ENCODE measurements at regions not wholly inside any gene's neighbourhood (a gene's known extent, or its start where the extent isn't known, plus 50 kb on each side); places are given as distances from the start of the nearest gene placed in this dataset.

- 91% methylated on average over 4 of the region's 4 CpGs for WGBS (ENCODE audit: insufficient coverage)
Measured at GRCh38 chr9:73871636-73872035, 625.5 kb upstream of the RORB start.

GRCh38 chr9:73872701-73873100 is 624.4 kb upstream of the RORB start:
- DNase-seq (no peak), ATAC-seq (no peak)
- Histone ChIP-seq H3K9me3 (ENCODE audit: control insufficient read depth, insufficient read depth, low read length) (no peaks in the 10 kb centered on the region), H3K27ac (ENCODE audit: low read length) (no peak overlapping the region), H3K36me3 (ENCODE audit: control insufficient read depth, insufficient read depth, low read length) (no peaks in the 10 kb centered on the region), H3K4me3 (ENCODE audit: low read length) (no peak overlapping the region), H3K4me1 (ENCODE audit: control insufficient read depth, insufficient read depth, low read length) (peaks cover 3% of the 10 kb centered on the region), H3K27me3 (ENCODE audit: control insufficient read depth, insufficient read depth, low read length) (no peaks in the 10 kb centered on the region)
- peaks cover 0 to 2% of the 10 kb centered on the region in 2 donors for H3K9me3 Mint-ChIP-seq
- H3K27me3 Mint-ChIP-seq (ENCODE audit: low read depth in 2 of 2): peaks cover 4 to 9% of the 10 kb centered on the region in 2 donors
- 59% methylated on average over 5 of the region's 6 CpGs for whole genome bisulfite sequencing (ENCODE audit: insufficient coverage)
- H3K4me1 Mint-ChIP-seq: peaks cover 0 to 11% of the 10 kb centered on the region in 2 donors
- H3K4me3 Mint-ChIP-seq: no peak overlapping the region
- no peak for TF ChIP-seq CTCF (IDR thresholded peaks at IDR 0.05)
- H3K27ac Mint-ChIP-seq: no peak overlapping the region
- intact Hi-C loops (cut with micrococcal nuclease): no loop called here
- no peaks in the 10 kb centered on the region for H3K36me3 Mint-ChIP-seq

More at GRCh38 chr9:73871636-73872035, 625.5 kb upstream of the RORB start:
- no peaks in the 10 kb centered on the region for H3K27me3 ChIP-seq (ENCODE audit: control insufficient read depth, insufficient read depth, low read length)
- no peak for DNase-seq
- intact Hi-C loops (cut with micrococcal nuclease): no loop called here
- ATAC-seq: no peak
- H3K27ac ChIP-seq (ENCODE audit: low read length): no peak overlapping the region
- TF ChIP-seq CTCF (IDR thresholded peaks at IDR 0.05): no peak
- Mint-ChIP-seq H3K4me1 (peaks cover 0 to 11% of the 10 kb centered on the region in 2 donors), H3K36me3 (no peaks in the 10 kb centered on the region), H3K27ac (no peak overlapping the region), H3K27me3 (ENCODE audit: low read depth in 2 of 2) (peaks cover 4 to 9% of the 10 kb centered on the region in 2 donors), H3K4me3 (no peak overlapping the region), H3K9me3 (peaks cover 0 to 2% of the 10 kb centered on the region in 2 donors)
- no peaks in the 10 kb centered on the region for H3K9me3 ChIP-seq (ENCODE audit: control insufficient read depth, insufficient read depth, low read length)
- peaks cover 3% of the 10 kb centered on the region for H3K4me1 ChIP-seq (ENCODE audit: control insufficient read depth, insufficient read depth, low read length)
- no peaks in the 10 kb centered on the region for H3K36me3 ChIP-seq (ENCODE audit: control insufficient read depth, insufficient read depth, low read length)
- no peak overlapping the region for H3K4me3 ChIP-seq (ENCODE audit: low read length)

GRCh38 chr9:73880101-73880500 is 617.0 kb upstream of the RORB start:
- Mint-ChIP-seq H3K4me1 (no peaks in the 10 kb centered on the region), H3K27ac (no peak overlapping the region), H3K36me3 (no peaks in the 10 kb centered on the region), H3K4me3 (no peak overlapping the region), H3K9me3 (peaks cover 0 to 4% of the 10 kb centered on the region in 2 donors), H3K27me3 (ENCODE audit: low read depth in 2 of 2) (no peaks in the 10 kb centered on the region)
- WGBS (ENCODE audit: insufficient coverage): 61% methylated on average over 2 of the region's 3 CpGs
- no peak for DNase-seq
- no peak for TF ChIP-seq CTCF (IDR thresholded peaks at IDR 0.05)
- Histone ChIP-seq H3K4me1 (ENCODE audit: control insufficient read depth, insufficient read depth, low read length) (no peaks in the 10 kb centered on the region), H3K27me3 (ENCODE audit: control insufficient read depth, insufficient read depth, low read length) (no peaks in the 10 kb centered on the region), H3K4me3 (ENCODE audit: low read length) (no peak overlapping the region), H3K36me3 (ENCODE audit: control insufficient read depth, insufficient read depth, low read length) (no peaks in the 10 kb centered on the region), H3K9me3 (ENCODE audit: control insufficient read depth, insufficient read depth, low read length) (no peaks in the 10 kb centered on the region), H3K27ac (ENCODE audit: low read length) (no peak overlapping the region)
- intact Hi-C loops (cut with micrococcal nuclease): no loop called here
- ATAC-seq: no peak

- peaks cover 0 to 4% of the 10 kb centered on the region in 2 donors for H3K27me3 Mint-ChIP-seq (ENCODE audit: low read depth in 2 of 2)
- no peak overlapping the region for H3K27ac Mint-ChIP-seq
- H3K27ac ChIP-seq (ENCODE audit: low read length): no peak overlapping the region
- TF ChIP-seq CTCF (IDR thresholded peaks at IDR 0.05): no peak
- DNase-seq (no peak), ATAC-seq (no peak)
- intact Hi-C loops (cut with micrococcal nuclease): no loop called here
- H3K9me3 ChIP-seq (ENCODE audit: control insufficient read depth, insufficient read depth, low read length): no peaks in the 10 kb centered on the region
- no peaks in the 10 kb centered on the region for H3K27me3 ChIP-seq (ENCODE audit: control insufficient read depth, insufficient read depth, low read length)
- peaks cover 5% of the 10 kb centered on the region for H3K36me3 Mint-ChIP-seq
- H3K4me1 ChIP-seq (ENCODE audit: control insufficient read depth, insufficient read depth, low read length): no peaks in the 10 kb centered on the region
- no peaks in the 10 kb centered on the region for H3K4me1 Mint-ChIP-seq
- no peaks in the 10 kb centered on the region for H3K36me3 ChIP-seq (ENCODE audit: control insufficient read depth, insufficient read depth, low read length)
- WGBS (ENCODE audit: insufficient coverage): 89% methylated on average over 2 of the region's 2 CpGs
- H3K4me3 Mint-ChIP-seq: no peak overlapping the region
- H3K4me3 ChIP-seq (ENCODE audit: low read length): no peak overlapping the region
- peaks cover 4 to 6% of the 10 kb centered on the region in 2 donors for H3K9me3 Mint-ChIP-seq
Measured at GRCh38 chr9:73889023-73889422, 608.1 kb upstream of the RORB start.

All from natural killer cell (primary cell).